ENCODE measurements at regions not wholly inside any gene's neighbourhood (a gene's known extent, or its start where the extent isn't known, plus 50 kb on each side); places are given as distances from the start of the nearest gene placed in this dataset.

DNA sequence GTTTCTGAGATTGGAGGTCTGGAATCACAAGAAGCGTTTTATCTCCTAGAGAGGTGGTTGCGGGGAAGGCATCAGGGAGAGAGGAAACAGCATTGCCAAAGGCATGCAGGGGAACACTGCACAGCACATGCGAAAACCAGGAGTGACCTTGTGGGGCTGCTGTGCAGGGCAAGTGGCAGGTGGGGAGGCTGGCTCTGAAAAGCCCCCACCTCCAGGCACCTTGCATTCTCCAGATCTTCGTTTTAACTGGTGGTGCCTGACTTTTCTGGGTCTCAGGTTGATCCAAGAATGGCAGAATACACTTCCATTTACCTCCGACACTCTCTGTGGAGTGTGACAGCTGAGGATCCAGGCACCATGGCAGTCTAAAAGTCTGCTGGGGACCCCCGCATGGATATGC, 209.4 kb upstream of the LEF1 start:
- no peaks in the 10 kb centered on the region for H3K36me3 Mint-ChIP-seq
- H4K20me1 ChIP-seq (ENCODE audit: insufficient read depth, low read length), result no peaks in the 10 kb centered on the region
- H3K27ac ChIP-seq (ENCODE audit: low read depth in 1 of 2, low read length in 2 of 2), result no peak overlapping the region
- no peak overlapping the region for H3K9ac ChIP-seq (ENCODE audit: insufficient read depth, low read length, poor library complexity, severe bottlenecking)
- 81% methylated on average over 5 of the region's 6 CpGs for WGBS (ENCODE audit: insufficient coverage)
- H3K79me2 ChIP-seq (ENCODE audit: insufficient read depth, low read length), result no peaks in the 10 kb centered on the region
- H3K4me3 Mint-ChIP-seq, result no peak overlapping the region
- no peaks in the 10 kb centered on the region for H3K27me3 ChIP-seq (ENCODE audit: control insufficient read depth in 2 of 2, insufficient read depth in 2 of 2, low read length in 2 of 2)
- H2AFZ ChIP-seq (ENCODE audit: insufficient read depth, low read depth, low read length, poor library complexity, severe bottlenecking), result no peak overlapping the region
- no peaks in the 10 kb centered on the region for H3K4me1 Mint-ChIP-seq
- no peak overlapping the region for H3K27ac Mint-ChIP-seq
- H3K4me1 ChIP-seq (ENCODE audit: control insufficient read depth in 1 of 2, insufficient read depth in 2 of 2, low read length in 2 of 2), result no peaks in the 10 kb centered on the region
- DNase-seq, result no peak
- no peak overlapping the region for H3K4me2 ChIP-seq (replicated peaks; ENCODE audit: extremely low read depth, low read length, poor library complexity, severe bottlenecking)
- TF ChIP-seq, protein P1, sequence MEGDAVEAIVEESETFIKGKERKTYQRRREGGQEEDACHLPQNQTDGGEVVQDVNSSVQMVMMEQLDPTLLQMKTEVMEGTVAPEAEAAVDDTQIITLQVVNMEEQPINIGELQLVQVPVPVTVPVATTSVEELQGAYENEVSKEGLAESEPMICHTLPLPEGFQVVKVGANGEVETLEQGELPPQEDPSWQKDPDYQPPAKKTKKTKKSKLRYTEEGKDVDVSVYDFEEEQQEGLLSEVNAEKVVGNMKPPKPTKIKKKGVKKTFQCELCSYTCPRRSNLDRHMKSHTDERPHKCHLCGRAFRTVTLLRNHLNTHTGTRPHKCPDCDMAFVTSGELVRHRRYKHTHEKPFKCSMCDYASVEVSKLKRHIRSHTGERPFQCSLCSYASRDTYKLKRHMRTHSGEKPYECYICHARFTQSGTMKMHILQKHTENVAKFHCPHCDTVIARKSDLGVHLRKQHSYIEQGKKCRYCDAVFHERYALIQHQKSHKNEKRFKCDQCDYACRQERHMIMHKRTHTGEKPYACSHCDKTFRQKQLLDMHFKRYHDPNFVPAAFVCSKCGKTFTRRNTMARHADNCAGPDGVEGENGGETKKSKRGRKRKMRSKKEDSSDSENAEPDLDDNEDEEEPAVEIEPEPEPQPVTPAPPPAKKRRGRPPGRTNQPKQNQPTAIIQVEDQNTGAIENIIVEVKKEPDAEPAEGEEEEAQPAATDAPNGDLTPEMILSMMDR (IDR thresholded peaks at IDR 0.05), result no peak
- no peak overlapping the region for H3K4me3 ChIP-seq (replicated peaks in 1 of 3; ENCODE audit: low read depth in 2 of 3, low read length in 3 of 3)
- no peaks in the 10 kb centered on the region for H3K36me3 ChIP-seq (replicated peaks in 1 of 2; ENCODE audit: control insufficient read depth in 1 of 2, insufficient read depth in 2 of 2, low read length in 2 of 2)
- intact Hi-C loops (cut with micrococcal nuclease), result no loop called here
- H3K9me3 Mint-ChIP-seq, result peaks cover 0 to 1% (median 0%) of the 10 kb centered on the region in 7 donors
- peaks cover 0 to 3% (median 2%) of the 10 kb centered on the region in 3 donors for H3K27me3 Mint-ChIP-seq (ENCODE audit: low read depth in 3 of 3)
- H3K9me3 ChIP-seq (replicated peaks in 1 of 2; ENCODE audit: control insufficient read depth in 1 of 2, insufficient read depth in 1 of 2, low read length in 2 of 2), result no peaks in the 10 kb centered on the region

GRCh38 chr4:108377021-108377420, 208.3 kb upstream of the LEF1 start:
- Mint-ChIP-seq H3K9me3 (peaks cover 0 to 1% (median 0%) of the 10 kb centered on the region in 7 donors), H3K27me3 (ENCODE audit: low read depth in 3 of 3) (peaks cover 0 to 3% (median 2%) of the 10 kb centered on the region in 3 donors), H3K27ac (no peak overlapping the region), H3K4me1 (no peaks in the 10 kb centered on the region), H3K36me3 (no peaks in the 10 kb centered on the region), H3K4me3 (no peak overlapping the region)
- no peak overlapping the region for H3K27ac ChIP-seq (ENCODE audit: low read depth in 1 of 2, low read length in 2 of 2)
- no peaks in the 10 kb centered on the region for H3K79me2 ChIP-seq (ENCODE audit: insufficient read depth, low read length)
- no peaks in the 10 kb centered on the region for H3K9me3 ChIP-seq (replicated peaks in 1 of 2; ENCODE audit: control insufficient read depth in 1 of 2, insufficient read depth in 1 of 2, low read length in 2 of 2)
- intact Hi-C loops (cut with micrococcal nuclease), result no loop called here
- no peak overlapping the region for H3K9ac ChIP-seq (ENCODE audit: insufficient read depth, low read length, poor library complexity, severe bottlenecking)
- H3K4me1 ChIP-seq (ENCODE audit: control insufficient read depth in 1 of 2, insufficient read depth in 2 of 2, low read length in 2 of 2), result no peaks in the 10 kb centered on the region
- H2AFZ ChIP-seq (ENCODE audit: insufficient read depth, low read depth, low read length, poor library complexity, severe bottlenecking), result no peak overlapping the region
- no peak overlapping the region for H3K4me3 ChIP-seq (replicated peaks in 1 of 3; ENCODE audit: low read depth in 2 of 3, low read length in 3 of 3)
- no peak for DNase-seq
- no peak overlapping the region for H3K4me2 ChIP-seq (replicated peaks; ENCODE audit: extremely low read depth, low read length, poor library complexity, severe bottlenecking)
- H3K36me3 ChIP-seq (replicated peaks in 1 of 2; ENCODE audit: control insufficient read depth in 1 of 2, insufficient read depth in 2 of 2, low read length in 2 of 2), result no peaks in the 10 kb centered on the region
- H3K27me3 ChIP-seq (ENCODE audit: control insufficient read depth in 2 of 2, insufficient read depth in 2 of 2, low read length in 2 of 2), result no peaks in the 10 kb centered on the region
- no peaks in the 10 kb centered on the region for H4K20me1 ChIP-seq (ENCODE audit: insufficient read depth, low read length)
- TF ChIP-seq, protein P1 (IDR thresholded peaks at IDR 0.05), result no peak
- WGBS (ENCODE audit: insufficient coverage), result no CpG with 5 or more reads among the region's 3 CpGs
